Stimulated activated CD8-positive, alpha-beta memory T cell treated with anti-CD3 and anti-CD28 coated beads, Interleukin-4, amount 100 ng/mL, for 1 hour (primary cell): ENCODE measurements at regions not wholly inside any gene's neighbourhood (a gene's known extent, or its start where the extent isn't known, plus 50 kb on each side); places are given as distances from the start of the nearest gene placed in this dataset.
"Not testable (repeated sequence)": the region's sequence is repeated elsewhere in the genome, so short reads cannot be mapped to it uniquely, and the experiment has no call there.

Experiments
- DNase-seq, 2 donors: peaks; one replicate each; pipeline ENCODE4 v3.0.0-alpha.2; 2020; ENCODE audit warnings: low read depth in 2 of 2, low spot score in 1 of 2

GRCh38 chr14:86346818-86347384 lies 817.0 kb downstream of the FLRT2 start:
- DNase-seq, result no peak

DNA sequence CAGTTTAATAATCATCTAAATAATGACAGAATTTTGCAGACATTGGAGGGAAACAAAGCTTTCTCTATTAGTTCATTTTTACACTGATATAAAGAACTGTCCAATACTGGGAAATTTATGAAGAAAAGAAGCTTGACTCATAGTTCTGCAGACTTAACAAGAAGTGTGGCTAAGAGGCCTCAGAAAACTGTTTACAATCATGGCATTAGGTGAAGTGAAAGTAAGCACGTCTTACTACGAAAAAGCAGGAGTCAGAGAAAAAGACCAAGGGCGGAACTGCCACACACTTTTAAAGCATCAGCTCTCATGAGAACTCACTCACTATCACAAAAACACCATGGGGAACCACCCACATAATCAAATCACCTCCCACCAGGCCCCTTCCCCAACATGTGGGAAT lies 804.4 kb downstream of the FLRT2 start:
- no peak for DNase-seq

GRCh38 chr14:86333493-86333892 lies 803.5 kb downstream of the FLRT2 start:
- no peak for DNase-seq

GRCh38 chr14:86331341-86331740 lies 801.4 kb downstream of the FLRT2 start:
- DNase-seq, result no peak

- DNase-seq, result no peak
These were observed 791.2 kb downstream of the FLRT2 start for GRCh38 chr14:86321151-86321550.

- DNase-seq, result not testable (repeated sequence)
These were observed 782.3 kb downstream of the FLRT2 start for GRCh38 chr14:86312154-86312665.

GRCh38 chr14:86311151-86311550 lies 781.2 kb downstream of the FLRT2 start:
- DNase-seq, result no peak

DNA sequence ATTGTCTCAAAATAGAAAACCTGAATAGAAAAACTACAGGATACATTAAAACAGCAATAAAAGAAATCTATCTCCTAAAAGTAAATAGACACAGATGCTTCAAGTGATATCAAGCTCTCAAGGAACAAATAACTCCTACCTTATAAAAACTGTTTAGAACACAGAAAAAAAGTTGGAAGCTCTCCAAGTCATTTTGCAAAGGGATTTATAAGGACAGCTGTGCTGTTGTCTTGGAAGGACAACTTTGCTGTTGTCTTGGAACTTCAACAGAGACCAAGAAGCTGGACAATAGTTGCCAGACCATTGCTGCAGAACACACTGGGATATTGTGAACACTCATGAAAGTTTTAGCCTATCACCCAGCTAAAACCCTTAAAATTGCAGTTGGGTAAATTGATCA lies 780.7 kb downstream of the FLRT2 start:
- DNase-seq, result no peak

- no peak for DNase-seq
These were observed 780.2 kb downstream of the FLRT2 start for GRCh38 chr14:86310148-86310547.

DNA sequence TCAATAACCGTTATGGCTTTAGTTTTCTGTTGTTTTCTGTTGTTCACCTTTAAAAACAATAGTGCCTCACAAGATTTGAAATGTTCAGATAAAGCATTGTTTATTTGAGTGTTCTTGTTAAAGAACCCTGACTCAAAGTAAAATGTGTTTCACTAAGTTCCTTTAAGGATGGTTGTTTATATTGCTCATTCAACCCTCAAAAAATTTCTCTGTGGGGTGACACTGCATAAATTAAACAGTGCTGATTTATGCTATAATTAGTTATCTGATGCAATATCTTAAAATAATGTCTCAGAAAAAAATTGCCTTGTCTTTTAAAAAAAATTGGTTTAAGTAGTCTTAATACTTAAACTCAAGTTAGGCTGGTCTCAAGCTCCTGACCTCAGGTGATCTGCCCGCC lies 775.1 kb downstream of the FLRT2 start:
- no peak for DNase-seq

GRCh38 chr14:86299994-86300393 lies 770.0 kb downstream of the FLRT2 start:
- DNase-seq, result no peak

DNA sequence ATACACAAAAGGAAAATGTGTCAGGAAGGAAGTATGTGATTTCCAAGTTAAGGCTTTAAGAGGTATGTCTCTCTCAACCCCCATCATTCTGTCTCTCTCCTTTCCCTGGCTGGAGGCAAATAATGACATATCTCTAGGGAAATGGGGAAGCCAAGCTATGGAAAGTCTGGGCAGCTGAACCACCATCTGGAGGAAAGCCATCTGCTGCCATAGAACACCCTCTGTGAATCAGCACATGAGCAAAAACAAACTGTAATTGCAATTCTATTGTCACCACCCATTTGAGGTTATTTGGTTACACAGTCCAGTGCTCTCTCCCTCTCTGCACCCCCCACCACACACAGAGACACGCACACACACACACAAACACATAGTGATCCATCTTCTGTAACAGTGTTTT lies 766.2 kb downstream of the FLRT2 start:
- no peak for DNase-seq

GRCh38 chr14:86288336-86288735 lies 758.4 kb downstream of the FLRT2 start:
- no peak for DNase-seq

- no peak for DNase-seq
These were observed 749.5 kb downstream of the FLRT2 start for GRCh38 chr14:86279405-86279804.

DNA sequence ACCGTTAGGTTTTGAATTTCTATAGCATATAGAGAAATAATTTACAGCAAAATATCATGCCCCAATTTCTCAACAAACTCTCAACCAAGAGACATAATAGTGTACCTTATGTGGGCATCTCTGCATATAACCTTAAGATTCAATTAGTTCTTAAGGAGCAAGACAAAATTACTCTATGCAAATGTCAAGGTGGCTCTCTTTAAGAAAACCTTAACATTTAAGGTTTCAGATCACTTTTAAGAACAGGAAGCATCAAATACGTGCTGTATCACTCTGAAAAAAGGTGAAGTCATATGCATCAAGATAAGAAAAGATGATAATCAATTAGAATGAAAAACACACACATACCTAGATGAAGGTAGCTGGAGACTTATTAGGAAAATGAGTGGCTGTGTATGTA lies 728.0 kb downstream of the FLRT2 start:
- no peak for DNase-seq

GRCh38 chr14:86243158-86243557 lies 713.2 kb downstream of the FLRT2 start:
- DNase-seq, result no peak

DNA sequence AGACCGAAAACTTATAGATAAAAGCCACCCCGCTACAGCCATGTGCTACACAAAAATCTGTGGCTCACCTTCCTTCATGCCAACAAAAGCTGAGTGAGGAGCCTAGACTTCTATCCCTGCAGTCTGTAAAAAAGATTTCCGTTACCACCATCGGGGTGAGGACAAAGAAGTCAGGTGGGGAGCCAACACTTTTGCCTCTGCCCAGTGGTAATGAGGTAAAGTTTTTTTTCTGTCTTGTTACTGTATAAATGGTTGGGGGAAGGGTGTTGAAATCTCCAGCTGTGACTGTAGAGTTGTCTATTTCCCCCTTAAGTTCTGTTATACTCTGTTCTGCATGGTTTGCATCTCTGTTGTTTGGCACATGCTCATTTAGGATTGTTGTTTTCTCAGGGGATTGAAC lies 707.8 kb downstream of the FLRT2 start:
- DNase-seq, result no peak

GRCh38 chr14:86221755-86222154 lies 691.8 kb downstream of the FLRT2 start:
- DNase-seq, result no peak

DNA sequence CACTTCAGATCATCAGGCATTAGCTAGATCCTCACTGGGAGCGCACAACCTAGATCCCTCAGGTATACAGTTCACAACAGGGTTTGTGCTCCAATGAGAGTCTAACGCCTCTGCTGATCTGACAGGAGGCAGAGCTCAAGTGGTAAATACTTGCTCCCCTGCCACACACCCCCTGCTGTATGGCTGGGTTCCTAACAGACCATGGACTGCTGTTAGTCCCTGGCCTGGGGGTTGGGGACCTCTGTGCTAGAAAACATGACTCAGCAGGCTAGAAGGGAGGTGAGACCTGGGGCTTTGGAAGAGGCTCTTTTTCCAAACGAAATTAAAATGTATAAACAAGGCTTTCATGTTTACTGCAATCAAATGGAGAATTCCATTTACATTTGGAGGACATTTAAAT lies 691.1 kb downstream of the FLRT2 start:
- DNase-seq, result no peak

- no peak for DNase-seq
These were observed 687.6 kb downstream of the FLRT2 start for GRCh38 chr14:86217523-86217922.

- DNase-seq, result no peak
These were observed 673.9 kb downstream of the FLRT2 start for GRCh38 chr14:86203843-86204242.

GRCh38 chr14:86196471-86196870 lies 666.5 kb downstream of the FLRT2 start:
- no peak for DNase-seq

DNA sequence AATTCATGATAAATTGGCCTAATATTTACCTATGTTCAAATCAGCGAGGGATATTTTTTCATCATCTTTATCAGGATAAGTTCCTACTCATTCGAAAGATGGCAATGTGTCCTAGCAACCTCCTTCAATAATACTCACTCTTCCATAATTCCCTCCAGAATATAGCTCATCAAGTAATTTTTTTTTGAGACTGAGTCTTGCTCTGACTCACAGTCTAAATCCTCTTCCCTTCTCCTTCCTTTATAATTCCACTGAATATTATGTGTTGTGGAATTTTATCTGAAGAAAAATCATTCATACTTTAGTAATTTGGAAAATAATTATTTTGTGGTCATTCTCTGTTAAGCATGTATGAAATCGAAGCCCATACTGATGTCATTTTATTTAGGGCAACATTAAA lies 663.8 kb downstream of the FLRT2 start:
- no peak for DNase-seq

DNA sequence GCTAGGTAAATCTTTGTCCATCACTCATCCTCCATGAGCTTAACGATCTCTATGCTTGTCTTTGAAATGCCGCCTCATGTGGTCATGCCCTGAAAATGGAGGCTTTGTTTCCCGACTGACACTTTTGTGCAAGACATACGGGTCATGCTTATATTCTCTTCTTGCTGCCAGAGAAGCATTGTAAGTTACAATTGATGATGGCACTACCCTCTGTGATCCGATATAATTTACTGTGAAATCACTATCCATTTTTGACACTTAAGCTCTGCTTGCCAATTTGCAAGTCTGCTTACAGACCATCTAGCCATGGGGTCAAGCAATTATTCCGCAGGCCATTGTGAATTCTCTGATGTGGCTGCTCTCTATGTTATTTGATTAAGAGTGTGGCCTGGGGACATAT lies 650.0 kb downstream of the FLRT2 start:
- DNase-seq, result no peak
